OCI-LY7 (cell line): ENCODE measurements at regions not wholly inside any gene's neighbourhood (a gene's known extent, or its start where the extent isn't known, plus 50 kb on each side); places are given as distances from the start of the nearest gene placed in this dataset.

Experiments
- EZH2phosphoT487 ChIP-seq: fragments of 200-600 bp; sonication (generic); IDR thresholded peaks from 2 replicates; pipeline ENCODE4 v1.6.1; 2018; ENCODE audit warnings: low read depth, borderline replicate concordance, mild to moderate bottlenecking, mixed run types, antibody characterized with exemption, low read length, moderate library complexity, mixed read lengths
- TF ChIP-seq, protein P1 (sequence below): fragments of 200-600 bp; sonication (generic); conservative IDR thresholded peaks from 2 replicates; pipeline ENCODE4 v1.5.1; 2014; ENCODE audit warnings: mild to moderate bottlenecking, antibody characterized with exemption, low read length, moderate library complexity, mixed read lengths

DNA sequence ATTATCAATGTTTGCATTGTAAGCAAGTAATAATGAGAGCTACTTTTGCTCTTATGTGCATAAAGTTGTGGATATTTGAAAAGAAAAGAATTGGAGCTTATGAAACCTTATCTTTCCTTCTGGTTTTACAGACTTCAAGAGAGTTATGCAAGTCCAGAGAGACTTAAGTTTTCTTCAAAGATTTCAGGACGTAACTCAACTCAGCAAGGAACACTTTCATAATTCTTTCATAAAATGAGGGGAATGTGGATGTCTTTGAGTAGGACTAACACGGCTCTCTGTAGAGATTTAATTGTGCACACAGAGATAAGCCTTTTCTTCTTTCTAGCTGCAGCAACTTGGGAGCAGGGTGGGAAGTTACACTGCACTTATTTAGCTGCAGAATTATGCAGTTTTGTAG is 97.5 kb downstream of the DNAJB9 start:
- TF ChIP-seq, protein P1, sequence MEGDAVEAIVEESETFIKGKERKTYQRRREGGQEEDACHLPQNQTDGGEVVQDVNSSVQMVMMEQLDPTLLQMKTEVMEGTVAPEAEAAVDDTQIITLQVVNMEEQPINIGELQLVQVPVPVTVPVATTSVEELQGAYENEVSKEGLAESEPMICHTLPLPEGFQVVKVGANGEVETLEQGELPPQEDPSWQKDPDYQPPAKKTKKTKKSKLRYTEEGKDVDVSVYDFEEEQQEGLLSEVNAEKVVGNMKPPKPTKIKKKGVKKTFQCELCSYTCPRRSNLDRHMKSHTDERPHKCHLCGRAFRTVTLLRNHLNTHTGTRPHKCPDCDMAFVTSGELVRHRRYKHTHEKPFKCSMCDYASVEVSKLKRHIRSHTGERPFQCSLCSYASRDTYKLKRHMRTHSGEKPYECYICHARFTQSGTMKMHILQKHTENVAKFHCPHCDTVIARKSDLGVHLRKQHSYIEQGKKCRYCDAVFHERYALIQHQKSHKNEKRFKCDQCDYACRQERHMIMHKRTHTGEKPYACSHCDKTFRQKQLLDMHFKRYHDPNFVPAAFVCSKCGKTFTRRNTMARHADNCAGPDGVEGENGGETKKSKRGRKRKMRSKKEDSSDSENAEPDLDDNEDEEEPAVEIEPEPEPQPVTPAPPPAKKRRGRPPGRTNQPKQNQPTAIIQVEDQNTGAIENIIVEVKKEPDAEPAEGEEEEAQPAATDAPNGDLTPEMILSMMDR = no peak
- no peak for TF ChIP-seq EZH2phosphoT487
